Activated effector memory CD4-positive, alpha-beta T cell treated with Interleukin-2 at 50 U/mL for 16 hours (primary cell): ENCODE measurements at regions not wholly inside any gene's neighbourhood (a gene's known extent, or its start where the extent isn't known, plus 50 kb on each side); places are given as distances from the start of the nearest gene placed in this dataset.
"Not testable (repeated sequence)": the region's sequence is repeated elsewhere in the genome, so short reads cannot be mapped to it uniquely, and the experiment has no call there.

Experiments
- DNase-seq: peaks from one replicate; pipeline ENCODE4 v3.0.0-alpha.2; 2020

DNA sequence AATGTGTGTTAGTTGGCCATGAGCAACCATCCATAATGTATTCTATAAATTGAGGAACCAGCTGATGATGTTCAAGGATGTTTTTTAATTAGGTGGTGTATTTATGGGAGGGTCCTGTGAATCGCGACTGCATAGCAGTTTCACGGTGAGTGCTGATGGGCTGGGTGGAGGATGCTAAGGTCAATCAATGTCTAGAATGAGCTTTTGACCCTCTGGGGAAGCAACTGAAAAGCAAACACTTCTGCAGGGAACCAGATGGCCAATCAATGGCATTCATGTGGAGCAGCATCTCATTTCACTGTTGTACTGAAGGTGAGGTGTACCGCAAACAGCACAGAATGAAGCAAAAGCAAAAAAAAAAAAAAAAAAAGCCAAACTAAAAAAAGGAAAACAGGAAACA, 676.1 kb upstream of the TMEM132C start:
- DNase-seq, result no peak

DNA sequence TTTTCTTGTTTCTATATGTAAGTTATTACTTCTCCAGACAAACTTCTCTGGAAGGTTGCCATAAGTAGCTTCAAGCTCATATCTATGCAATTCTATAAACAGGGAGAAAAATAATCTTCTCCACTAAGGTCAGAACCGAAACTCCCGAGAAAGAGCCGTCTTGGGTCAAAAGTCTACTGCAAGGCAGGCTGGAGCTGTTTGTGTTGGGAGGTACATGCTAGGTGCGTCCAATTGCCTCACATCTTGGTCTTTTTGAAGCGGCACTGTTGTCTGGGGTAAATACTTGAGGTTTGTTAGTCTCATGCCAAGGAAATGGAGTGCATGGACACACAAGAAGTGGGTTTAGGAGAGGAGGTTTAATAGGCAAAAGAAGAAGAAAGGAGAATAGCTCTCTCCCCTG, 674.7 kb upstream of the TMEM132C start:
- no peak for DNase-seq

DNA sequence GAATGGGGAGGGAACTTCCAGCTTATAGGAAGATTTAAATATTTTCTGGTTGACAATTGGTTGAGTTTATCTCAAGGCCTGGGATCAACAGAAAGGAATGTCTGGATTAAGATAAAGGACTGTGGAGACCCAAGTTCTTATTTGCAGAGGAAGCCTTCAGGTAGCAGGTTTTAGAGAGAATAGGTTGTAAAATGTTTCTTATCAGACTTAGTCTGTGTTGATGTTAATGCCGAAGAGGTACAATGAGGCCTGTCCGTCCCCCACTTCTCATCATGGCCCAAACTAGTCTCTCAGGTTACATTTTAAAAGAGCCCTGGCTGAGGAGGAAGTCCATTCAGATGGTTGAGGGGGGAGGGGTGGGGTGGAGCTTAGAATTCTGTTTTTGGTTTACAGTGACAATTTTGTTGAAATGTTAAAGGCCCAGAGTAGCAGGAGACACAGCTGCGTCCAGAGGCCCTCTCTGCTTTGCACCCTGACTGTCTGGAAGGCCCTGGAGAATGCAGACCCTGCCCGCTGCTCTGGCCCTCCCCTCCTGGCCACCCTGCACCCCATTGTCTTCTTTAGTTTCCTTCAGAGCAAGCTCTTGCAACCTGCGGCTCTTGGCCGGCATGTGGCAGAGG, 672.5 kb upstream of the TMEM132C start:
- DNase-seq, result no peak

DNA sequence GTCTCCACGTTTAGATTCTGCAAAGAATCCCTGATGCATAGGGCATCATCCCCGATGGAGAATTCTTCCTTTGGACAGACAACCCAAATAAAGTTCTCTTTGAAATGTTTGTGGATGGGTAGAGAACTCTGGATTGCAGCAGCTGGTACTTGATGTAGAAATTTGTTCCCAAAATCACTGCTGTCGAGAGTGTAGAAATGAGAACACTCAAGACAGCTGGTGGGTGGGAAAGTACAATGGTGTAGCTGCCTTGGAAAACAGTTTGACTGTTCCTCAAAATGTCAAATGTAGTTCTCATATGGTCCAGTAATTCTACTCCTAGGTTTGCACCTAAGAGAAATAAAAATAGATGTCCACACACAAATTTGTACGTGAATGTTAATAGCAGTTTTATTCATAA, 671.5 kb upstream of the TMEM132C start:
- no peak for DNase-seq

DNA sequence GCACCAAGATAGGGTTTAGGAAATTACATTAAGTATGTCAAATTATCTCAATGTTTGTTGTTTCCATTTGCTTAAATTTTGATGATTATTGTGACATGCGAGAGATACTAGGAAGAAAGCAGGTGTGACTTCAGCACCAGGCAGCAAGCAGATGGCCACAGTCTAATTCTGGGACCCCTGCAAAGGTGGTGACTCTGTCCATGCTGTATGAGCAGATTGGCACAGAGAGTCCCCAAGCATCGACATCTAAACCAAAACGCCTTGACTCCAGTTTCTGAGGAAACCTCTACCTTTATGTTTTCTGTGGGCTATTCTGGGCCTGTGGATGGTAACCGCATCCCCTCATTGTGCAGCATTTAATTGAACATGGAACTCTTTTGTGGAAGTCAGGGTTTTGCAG, 670.1 kb upstream of the TMEM132C start:
- no peak for DNase-seq

DNA sequence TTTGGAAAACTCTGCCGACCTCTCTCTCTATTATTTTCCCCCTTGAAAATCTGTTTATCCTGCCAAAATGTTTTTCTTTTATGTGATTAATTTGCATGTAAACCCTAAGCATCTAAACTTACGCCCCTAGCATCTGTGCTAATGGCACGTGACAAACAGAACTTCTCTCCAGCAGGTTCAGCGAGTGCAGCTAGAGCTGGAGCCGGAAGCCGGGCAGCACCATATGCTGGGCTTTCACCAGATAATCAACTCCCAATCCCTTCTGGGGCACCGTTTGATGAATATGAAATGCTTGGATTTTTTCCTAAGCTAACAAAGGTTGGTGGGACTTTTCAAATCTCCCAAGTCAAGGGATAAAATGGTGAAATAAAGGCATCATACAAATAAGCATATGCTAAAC, 667.5 kb upstream of the TMEM132C start:
- no peak for DNase-seq

DNA sequence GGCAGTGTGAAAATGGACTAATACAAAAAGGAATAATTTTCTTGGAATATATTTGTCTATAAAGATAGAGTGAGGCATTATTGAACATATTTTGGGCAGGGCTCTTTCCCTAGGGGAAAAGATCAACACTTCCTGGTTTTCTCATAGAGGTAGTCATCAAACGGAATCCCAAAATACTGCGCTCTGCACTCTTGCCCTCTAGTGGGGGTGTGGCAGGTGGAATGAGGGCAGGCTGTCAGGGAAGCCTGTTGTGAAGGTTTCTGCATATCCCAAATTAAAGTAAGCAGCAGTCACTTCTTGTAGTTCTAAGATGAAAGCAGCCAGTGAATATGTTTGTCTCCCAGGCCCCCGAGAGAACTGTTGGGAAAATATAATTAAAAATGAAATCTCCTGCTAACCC, 666.8 kb upstream of the TMEM132C start:
- no peak for DNase-seq

DNA sequence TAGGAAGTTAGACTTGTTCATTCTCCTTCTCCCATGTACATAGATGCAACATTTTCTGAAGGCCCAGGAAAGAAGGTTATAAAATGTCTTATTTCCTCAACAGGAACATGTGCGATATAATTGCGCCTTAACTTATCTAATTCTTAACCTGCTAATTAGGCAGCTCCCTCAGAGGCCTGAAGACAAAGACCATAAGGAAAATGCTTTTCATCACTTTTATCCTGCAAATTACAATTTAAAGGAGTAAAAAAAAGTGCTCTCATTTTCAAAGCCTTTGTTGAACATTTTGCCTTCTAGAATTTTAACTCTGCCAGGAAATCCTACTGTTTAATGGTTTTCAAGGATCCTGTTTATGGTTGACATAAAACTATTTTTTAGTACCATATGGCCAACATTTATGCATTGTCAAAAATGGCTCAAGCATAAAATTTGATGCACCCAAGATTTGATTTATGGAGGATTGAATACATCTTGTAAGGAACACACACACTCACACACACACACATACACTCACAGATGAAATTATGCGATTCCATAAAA, 660.4 kb upstream of the TMEM132C start:
- no peak for DNase-seq

DNA sequence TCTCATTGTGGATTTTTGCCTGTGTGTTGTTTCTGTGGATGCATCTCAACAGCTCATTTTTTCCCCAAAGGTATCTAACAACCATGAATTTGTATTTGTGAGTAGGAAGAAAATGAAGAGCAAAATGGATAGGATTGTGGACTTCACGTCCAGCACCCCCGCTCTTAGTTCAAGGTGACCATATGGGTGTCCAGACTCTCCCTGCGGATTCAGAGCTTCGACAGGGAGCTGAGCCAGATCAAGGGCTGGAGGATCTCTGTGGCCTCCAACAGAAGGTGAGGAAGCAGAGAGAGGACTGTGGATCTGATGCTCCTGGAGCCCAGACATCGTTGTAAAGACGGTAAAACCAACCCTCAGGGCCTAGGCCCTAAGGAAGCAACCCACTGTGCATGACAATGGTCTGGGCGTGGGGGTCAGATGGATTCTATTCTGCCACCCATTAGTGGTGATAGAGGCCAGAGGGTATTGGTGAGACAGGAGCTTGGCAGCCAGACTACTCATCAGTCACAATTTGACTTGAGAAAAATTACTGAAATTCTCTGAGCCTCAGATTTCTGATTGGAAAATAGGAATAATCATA, 659.7 kb upstream of the TMEM132C start:
- DNase-seq, result no peak

DNA sequence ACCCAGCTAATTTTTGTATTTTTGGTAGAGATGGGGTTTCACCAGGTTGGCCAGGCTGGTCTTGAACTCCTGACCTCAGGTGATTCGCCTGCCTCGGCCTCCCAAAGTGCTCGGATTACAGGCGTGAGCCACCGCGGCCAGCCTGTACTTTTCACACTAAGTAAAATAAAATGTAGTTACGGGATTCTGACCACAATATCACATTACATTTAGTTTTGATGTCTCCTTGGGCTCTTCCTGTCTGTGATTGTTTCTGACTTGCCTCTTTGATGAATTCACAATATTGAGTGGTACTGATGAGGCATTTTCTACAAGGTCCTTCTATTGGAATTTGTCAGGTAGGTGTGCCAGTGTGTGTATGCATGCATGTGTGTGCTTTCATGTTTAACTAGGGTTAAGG, 658.6 kb upstream of the TMEM132C start:
- DNase-seq, result not testable (repeated sequence)

DNA sequence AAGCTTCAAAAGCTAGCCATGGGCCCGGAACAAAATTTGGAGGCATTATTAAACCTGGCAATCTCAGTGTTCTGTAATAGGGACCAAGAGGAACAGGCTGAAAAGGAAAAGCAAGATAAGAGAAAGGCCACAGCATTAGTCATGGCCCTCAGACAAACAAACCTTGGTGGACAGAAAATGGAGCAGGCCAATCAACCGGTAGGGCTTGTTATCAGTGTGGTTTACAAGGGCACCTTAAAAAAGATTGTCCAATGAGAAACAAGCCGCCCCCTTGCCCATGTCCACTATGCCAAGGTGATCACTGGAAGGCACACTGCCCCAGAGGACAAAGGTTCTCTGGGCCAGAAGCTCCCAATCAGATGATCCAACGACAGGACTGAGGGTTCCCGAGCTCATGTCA, 653.9 kb upstream of the TMEM132C start:
- DNase-seq, result no peak

DNA sequence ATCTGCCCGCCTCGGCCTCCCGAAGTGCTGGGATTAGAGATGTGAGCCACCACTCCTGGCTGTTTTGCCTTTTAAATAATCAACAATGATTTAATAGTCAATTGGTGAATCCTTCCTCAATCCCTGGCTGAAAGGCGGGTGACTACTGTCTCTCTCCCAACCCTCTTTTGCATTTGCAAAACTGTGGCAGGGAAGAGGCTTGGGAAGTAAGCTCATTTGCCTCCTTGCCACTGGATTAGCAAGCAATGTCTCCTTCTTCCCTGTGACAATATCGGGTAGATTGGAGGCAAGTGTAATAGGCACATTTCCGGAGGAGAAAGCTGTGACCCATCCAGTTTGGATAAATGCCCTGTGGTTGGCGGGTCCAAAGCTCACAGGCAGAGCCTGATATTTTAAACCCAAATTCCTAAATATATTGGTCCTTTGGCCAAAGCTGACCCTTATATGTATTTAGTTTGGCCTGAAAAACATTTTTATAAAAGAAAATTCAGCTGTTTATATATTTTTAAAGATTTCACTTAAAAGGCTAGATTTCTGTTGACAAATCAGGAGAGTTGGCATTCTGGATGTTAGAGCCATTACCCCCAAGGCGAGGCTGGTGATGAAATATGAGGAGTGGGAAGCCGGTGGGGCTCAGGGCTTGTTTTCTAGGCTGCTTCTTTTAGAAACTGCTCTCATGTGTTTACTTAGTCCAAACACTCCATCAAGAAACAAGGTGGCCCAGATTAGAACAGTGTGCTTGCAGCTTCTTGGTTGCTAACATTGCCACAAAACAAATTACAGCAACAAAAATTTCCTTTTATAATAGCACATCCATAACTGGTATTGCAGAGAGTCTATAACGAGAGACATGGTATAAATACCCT, 646.9 kb upstream of the TMEM132C start:
- DNase-seq, result no peak

DNA sequence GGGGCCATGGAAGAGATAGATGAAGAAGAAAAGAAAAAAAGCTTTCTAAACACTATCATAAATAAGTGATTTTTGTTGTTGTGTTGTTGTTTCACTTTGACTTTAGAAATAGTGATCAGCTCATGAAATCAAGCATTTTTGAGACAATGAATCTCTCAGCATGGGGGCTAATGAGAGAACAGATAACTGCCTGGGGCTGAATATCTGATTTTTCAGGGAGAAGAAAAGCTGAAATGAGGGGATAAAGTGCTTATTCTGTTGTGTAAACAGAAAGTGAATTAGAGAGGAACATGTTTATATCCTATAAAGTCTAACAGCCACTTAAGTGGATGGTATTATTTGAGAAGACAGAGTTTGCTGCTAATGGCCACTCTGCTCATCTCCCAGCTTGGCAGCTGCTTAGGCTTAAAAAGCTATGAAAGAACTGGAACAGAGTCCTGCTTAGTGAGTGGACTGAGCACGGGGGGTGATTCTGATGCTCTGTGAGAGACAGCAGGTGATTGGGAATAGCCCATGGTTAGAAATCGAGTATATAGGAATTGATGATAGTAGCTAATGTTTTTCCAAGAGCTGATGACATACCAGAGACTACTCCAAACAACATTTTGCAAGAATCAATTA, 646.1 kb upstream of the TMEM132C start:
- DNase-seq, result no peak

DNA sequence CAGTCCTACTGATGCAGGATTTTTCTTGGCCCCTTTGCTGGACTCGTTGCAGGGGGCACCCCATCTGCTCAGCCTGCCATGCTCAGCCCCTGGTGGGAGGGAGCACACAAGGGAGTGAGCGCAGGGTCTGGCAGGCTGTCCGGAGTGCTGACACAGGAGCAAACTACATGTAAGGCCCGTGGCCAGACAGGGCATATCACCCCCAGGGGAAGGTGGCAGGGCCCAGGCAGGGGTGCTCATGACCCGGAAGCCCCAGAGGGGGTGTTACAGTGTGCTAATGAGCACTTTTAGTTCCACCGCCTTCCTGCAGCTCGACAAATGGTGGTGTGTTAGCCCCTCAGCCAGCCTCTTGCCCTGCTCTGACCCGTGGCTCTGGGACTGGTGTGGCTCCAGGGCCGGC, 645.6 kb upstream of the TMEM132C start:
- no peak for DNase-seq

DNA sequence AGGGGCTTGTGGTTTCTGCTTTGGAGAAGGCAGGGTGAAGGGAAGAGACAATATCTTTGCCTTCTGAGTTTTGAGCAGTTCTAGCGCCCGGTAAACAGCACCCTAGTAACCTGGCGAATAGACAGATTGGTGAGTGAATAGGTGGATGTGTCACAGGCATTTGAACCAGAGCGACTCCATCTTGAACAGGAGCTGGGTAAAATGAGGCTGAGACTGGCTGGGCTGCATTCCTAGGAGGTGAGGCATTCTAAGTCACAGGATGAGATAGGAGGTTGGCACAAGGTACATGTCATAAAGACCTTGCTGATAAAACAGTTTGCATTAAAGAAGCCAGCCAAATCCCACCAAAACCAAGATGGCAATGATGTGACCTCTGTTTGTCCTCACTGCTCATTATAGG, 643.6 kb upstream of the TMEM132C start:
- DNase-seq, result no peak

DNA sequence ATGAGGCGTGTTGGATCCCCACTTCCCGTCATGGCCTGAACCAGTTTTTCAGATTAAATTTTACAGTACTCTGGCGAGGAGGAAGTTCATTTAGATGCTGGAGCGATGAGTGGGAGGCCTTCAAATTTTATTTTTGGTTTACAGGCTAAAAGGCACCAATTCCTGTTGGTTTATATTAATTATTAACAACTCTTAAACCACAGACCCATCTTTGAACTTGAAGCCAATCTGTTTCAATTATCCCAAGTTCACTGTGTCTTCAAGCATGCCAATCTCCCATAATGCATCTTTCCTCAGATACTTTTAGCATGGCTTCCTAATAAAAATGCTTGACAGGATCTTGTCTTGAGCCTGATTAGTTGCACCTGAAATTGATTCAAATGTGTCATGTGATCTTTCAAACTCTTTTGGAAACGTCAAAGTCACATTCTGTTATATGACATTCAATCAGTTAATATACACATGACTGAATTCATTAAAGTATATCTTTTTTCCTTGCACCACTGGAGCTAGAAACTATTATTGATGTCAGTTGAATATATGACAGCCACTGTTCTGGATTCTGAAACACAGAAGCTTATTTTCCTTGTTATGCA, 641.7 kb upstream of the TMEM132C start:
- no peak for DNase-seq

DNA sequence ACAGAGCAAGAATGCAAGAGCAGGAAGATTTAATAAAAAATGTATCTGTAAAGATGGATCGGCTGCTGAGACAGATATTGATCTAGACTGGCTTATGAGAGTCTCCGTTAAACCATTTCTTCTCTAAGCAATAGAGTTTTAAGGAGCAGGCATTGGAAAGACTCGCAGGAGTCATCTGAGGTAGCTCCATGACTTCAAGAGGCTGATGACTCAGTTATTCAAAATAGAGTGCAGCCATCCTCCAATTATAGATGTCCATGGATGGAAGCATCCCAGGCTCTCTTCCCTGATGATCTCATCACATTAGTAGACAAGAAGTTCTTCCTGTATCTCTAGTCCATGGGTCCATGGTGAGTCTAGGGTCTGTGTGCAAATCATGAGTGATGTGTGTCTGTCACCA, 638.3 kb upstream of the TMEM132C start:
- DNase-seq, result no peak

DNA sequence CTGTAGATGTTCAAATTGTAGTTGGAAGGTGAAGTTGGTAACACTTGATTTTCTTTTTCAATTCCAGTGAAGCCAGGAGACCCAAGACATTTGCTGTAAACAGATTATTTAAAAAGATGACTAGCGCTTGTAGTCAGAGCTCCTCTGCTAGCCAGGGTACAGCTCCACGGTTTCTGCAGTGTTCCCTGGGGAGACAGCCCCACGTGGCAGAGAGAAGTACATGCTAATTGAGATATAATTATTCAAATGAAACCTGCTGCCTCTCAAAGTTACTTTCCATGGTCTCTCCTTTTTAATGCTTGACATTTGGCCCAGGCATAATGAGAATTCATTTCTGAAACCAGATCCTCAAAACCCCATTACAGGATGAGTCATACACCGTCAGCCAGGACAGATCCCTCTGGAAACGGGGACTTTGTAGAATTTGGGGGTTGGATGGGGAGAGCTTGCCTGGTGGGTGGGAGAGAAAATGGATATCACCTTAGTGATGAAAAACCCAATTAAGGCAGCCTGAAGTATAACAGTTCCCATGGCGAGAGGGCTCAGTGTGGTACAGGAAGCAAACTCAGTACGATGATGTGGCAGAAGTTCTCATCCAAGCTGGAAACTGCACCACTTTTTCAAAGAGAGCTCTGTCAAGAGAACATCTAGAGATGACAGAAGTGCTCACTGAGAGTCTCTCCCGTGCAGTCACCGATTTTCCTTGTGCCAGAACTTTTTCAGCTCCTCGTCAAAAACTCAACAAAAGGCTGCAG, 637.7 kb upstream of the TMEM132C start:
- no peak for DNase-seq

DNA sequence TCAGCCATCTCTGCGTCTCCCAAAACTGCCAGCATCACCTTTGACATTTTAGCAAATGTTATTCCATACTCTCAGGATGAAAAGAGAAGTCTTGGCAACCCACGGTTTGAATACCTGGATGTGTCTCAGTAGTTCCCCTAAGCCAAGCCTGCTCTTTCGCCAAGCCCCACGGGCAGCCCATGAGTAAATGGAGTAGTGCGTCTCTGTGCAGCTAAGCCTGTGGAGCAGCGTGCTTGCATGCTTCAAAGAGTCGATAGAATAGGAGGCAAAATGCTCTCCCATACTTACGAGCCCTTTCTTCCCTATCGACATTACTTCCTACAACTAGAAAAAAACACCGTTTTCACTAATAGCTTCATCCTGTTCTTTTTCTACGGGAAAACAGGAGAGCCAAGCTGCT, 634.5 kb upstream of the TMEM132C start:
- no peak for DNase-seq

DNA sequence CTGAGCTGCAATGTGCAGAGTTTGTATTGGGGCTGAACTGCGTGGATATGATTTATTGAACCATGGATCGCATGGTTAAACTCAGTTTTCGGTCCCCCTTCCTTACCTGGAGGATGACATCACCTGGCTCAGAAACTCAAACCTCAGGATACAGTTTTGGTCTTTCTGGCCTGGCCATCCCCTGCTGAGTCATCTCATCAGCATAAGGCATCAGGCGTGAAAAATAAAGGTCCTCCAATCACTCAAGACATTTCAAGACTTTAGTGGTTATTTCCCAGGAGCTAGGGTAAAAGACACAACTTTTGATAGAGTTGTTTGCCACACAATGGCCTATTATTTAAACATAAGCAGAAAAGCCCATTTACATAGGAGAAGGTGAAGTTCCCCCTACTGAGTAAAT, 631.1 kb upstream of the TMEM132C start:
- DNase-seq, result no peak

DNA sequence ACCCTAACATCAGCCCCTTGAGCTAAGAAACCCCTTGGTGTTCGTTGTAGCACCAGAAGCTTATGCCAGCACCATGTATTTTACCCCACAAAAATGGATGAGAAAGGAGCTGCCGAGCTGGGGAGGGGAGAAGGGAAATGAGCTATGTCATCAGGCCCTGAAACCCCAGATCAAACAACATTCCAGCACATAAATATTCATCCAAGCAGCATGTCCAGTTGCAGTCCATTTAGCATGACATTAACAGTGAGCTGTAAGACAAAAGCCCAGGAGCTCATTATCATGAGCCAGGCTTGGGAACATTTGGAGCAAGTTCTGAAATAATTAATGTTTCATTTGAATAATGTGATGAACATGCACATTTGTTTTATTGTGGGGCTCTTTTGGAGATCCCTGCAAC, 630.1 kb upstream of the TMEM132C start:
- no peak for DNase-seq

DNA sequence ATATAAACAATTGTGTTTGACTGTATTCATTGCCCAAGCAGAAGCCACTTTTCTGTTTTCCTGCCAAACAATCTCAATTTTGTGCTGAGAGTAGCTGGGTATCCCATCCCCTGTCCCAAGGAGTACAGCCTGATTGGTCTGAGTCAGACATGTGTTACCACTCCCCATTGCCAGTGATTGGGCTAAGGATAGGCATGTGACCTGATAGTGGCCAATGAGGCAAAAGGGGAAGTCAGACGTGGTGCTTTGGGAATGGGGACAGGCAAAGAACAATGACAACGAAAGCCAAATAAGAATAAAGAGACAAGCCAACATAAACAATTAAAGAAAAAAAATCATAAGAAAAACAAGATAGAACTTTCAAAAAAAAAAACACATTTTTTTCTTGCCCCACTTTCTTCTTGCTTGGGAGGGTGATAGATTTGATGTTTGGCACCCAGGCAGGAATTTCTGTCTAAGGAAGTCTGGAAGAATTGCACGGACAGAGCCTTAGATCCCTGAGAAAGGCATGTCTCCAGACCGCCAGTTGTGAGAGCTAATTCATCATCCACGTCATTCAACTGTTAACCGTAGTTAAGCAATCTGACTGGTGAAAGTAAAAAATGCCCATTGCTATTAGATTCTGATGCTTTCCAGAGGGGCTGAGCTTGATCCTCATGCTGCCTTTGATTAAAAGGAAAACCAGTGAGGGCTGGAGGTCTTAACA, 626.6 kb upstream of the TMEM132C start:
- DNase-seq, result no peak
